Daoy (cell line): ENCODE measurements at regions not wholly inside any gene's neighbourhood (a gene's known extent, or its start where the extent isn't known, plus 50 kb on each side); places are given as distances from the start of the nearest gene placed in this dataset.

Source experiments
- DNase-seq: peaks from one replicate; pipeline ENCODE4 v3.0.0-alpha.2; 2015; ENCODE audit warnings: low read depth

- no peak for DNase-seq
Observed at GRCh38 chr1:13968361-13968760, 268.4 kb downstream of the PRDM2 start.

GRCh38 chr1:13970631-13971247 is 270.8 kb downstream of the PRDM2 start:
- DNase-seq: no peak

GRCh38 chr1:13976485-13976884 is 276.5 kb downstream of the PRDM2 start:
- no peak for DNase-seq

GRCh38 chr1:13981142-13981541 is 281.2 kb downstream of the PRDM2 start:
- no peak for DNase-seq

- DNase-seq: no peak
Observed at GRCh38 chr1:13983393-13983792, 283.4 kb downstream of the PRDM2 start.

GRCh38 chr1:13990939-13991338 is 291.0 kb downstream of the PRDM2 start:
- DNase-seq: no peak

- peak; percentile 18 for DNase-seq
Observed at GRCh38 chr1:13992489-13993285, 292.7 kb downstream of the PRDM2 start.

- DNase-seq: no peak
Observed at GRCh38 chr1:13994386-13994785, 294.4 kb downstream of the PRDM2 start.

GRCh38 chr1:13996334-13996733 is 296.3 kb downstream of the PRDM2 start:
- peak; percentile 37 for DNase-seq

- no peak for DNase-seq
Observed at GRCh38 chr1:14003552-14003951, 303.6 kb downstream of the PRDM2 start.

GRCh38 chr1:14009582-14009981 is 309.6 kb downstream of the PRDM2 start:
- no peak for DNase-seq

GRCh38 chr1:14010476-14010875 is 310.5 kb downstream of the PRDM2 start:
- no peak for DNase-seq

- no peak for DNase-seq
Observed at GRCh38 chr1:14011132-14011531, 311.1 kb downstream of the PRDM2 start.

- DNase-seq: no peak
Observed at GRCh38 chr1:14011888-14012287, 311.9 kb downstream of the PRDM2 start.

- DNase-seq: no peak
Observed at GRCh38 chr1:14014929-14015328, 314.9 kb downstream of the PRDM2 start.

- no peak for DNase-seq
Observed at GRCh38 chr1:14015917-14016316, 315.9 kb downstream of the PRDM2 start.

GRCh38 chr1:14017531-14017961 is 317.6 kb downstream of the PRDM2 start:
- peak; percentile 44 for DNase-seq

GRCh38 chr1:14019461-14019860 is 319.5 kb downstream of the PRDM2 start:
- DNase-seq: no peak

GRCh38 chr1:14020006-14020405 is 320.0 kb downstream of the PRDM2 start:
- DNase-seq: no peak

GRCh38 chr1:14027099-14027498 is 327.1 kb downstream of the PRDM2 start:
- no peak for DNase-seq

- no peak for DNase-seq
Observed at GRCh38 chr1:14031461-14031860, 331.5 kb downstream of the PRDM2 start.

- no peak for DNase-seq
Observed at GRCh38 chr1:14034506-14034905, 334.5 kb downstream of the PRDM2 start.

GRCh38 chr1:14037101-14037847 is 337.3 kb downstream of the PRDM2 start:
- peak; percentile 35 for DNase-seq
